ENCODE measurements at regions not wholly inside any gene's neighbourhood (a gene's known extent, or its start where the extent isn't known, plus 50 kb on each side); places are given as distances from the start of the nearest gene placed in this dataset.

DNA sequence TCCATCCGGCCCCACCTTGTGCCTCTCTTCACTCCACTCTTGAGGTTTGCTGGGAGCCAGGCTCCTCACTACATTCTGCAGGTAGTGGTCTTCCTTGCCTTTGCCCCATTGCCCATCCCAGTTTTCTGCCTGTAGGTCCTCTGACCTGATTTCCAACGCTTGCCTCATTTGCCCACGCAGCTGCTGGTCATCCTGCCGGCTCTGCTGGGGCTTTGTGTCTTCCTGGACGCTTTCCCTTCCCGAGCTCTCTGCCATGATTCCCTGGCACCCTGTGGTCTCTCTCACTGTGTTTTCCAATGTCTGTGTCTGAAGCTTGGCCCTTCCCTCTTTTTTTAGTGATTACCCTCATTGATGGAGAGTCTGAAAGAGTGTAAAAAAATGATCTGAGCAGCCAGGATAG, 451.6 kb downstream of the UTRN start:
- Histone ChIP-seq H3K27me3 (ENCODE audit: low read depth, low read length) (no peaks in the 10 kb centered on the region), H3K36me3 (ENCODE audit: control insufficient read depth in 1 of 2, insufficient read depth in 2 of 2, low read length in 2 of 2) (peaks cover 4 to 17% of the 10 kb centered on the region in 2 donors), H3K4me1 (ENCODE audit: control insufficient read depth in 1 of 2, insufficient read depth in 2 of 2, low read length in 2 of 2) (no peaks in the 10 kb centered on the region), H3K9me3 (ENCODE audit: control insufficient read depth in 1 of 2, low read length in 2 of 2) (no peaks in the 10 kb centered on the region), H3K27ac (ENCODE audit: low read length) (no peak overlapping the region), H3K4me3 (ENCODE audit: low read depth in 1 of 2, low read length in 2 of 2) (no peak overlapping the region)

DNA sequence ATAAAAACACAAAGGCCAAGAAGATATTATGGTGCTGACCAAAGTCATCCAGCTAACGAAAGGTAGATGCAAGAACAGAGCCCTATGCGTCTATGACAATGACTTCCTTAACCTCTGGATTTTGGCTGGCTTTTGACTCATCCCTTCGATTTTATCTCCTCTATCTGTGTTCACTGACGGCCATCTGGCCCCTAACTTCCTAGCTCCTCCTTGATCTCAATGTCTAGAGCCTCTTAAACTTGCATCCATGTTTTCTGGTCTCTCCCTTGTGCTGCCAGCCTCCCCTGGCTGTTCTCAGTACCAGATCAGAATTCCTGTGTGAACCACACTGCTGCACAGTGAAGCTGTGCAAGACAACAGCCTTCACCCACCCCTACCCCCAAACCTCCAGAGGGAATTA, 452.9 kb downstream of the UTRN start:
- H3K27me3 ChIP-seq (ENCODE audit: low read depth, low read length): no peaks in the 10 kb centered on the region
- no peak overlapping the region for H3K4me3 ChIP-seq (ENCODE audit: low read depth in 1 of 2, low read length in 2 of 2)
- H3K36me3 ChIP-seq (ENCODE audit: control insufficient read depth in 1 of 2, insufficient read depth in 2 of 2, low read length in 2 of 2): peaks cover 4 to 10% of the 10 kb centered on the region in 2 donors
- H3K9me3 ChIP-seq (ENCODE audit: control insufficient read depth in 1 of 2, low read length in 2 of 2): no peaks in the 10 kb centered on the region
- H3K4me1 ChIP-seq (ENCODE audit: control insufficient read depth in 1 of 2, insufficient read depth in 2 of 2, low read length in 2 of 2): no peaks in the 10 kb centered on the region
- no peak overlapping the region for H3K27ac ChIP-seq (ENCODE audit: low read length)

- Histone ChIP-seq H3K36me3 (ENCODE audit: control insufficient read depth in 1 of 2, insufficient read depth in 2 of 2, low read length in 2 of 2) (peaks cover 4 to 5% of the 10 kb centered on the region in 2 donors), H3K4me3 (ENCODE audit: low read depth in 1 of 2, low read length in 2 of 2) (no peak overlapping the region), H3K27me3 (ENCODE audit: low read depth, low read length) (no peaks in the 10 kb centered on the region), H3K27ac (ENCODE audit: low read length) (no peak overlapping the region), H3K4me1 (ENCODE audit: control insufficient read depth in 1 of 2, insufficient read depth in 2 of 2, low read length in 2 of 2) (no peaks in the 10 kb centered on the region), H3K9me3 (ENCODE audit: control insufficient read depth in 1 of 2, low read length in 2 of 2) (no peaks in the 10 kb centered on the region)
Measured at GRCh38 chr6:144739873-144740272, 454.7 kb downstream of the UTRN start.

DNA sequence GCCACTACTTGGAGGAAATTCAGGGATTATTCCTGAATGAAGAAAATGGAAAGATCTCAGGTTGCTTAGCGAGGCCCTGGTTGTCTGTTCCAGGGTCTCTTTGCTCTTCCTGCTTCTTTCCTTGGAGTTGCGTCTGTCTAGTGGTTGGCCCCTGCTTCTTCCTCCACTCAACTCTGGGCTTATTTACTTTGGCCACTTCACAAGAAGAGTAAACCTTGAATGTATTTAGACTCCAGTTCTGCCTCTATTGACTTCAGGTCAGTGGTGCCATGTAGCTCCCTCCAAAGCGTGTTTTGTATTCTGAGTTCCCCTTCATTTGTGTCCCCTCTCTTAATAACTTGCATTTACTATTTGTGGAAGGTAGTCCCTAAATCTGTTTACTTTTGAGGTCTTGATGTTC, 456.5 kb downstream of the UTRN start:
- no peaks in the 10 kb centered on the region for H3K4me1 ChIP-seq (ENCODE audit: control insufficient read depth in 1 of 2, insufficient read depth in 2 of 2, low read length in 2 of 2)
- no peak overlapping the region for H3K4me3 ChIP-seq (ENCODE audit: low read depth in 1 of 2, low read length in 2 of 2)
- H3K27ac ChIP-seq (ENCODE audit: low read length): no peak overlapping the region
- H3K27me3 ChIP-seq (ENCODE audit: low read depth, low read length): no peaks in the 10 kb centered on the region
- peaks cover 0 to 4% of the 10 kb centered on the region in 2 donors for H3K36me3 ChIP-seq (ENCODE audit: control insufficient read depth in 1 of 2, insufficient read depth in 2 of 2, low read length in 2 of 2)
- H3K9me3 ChIP-seq (ENCODE audit: control insufficient read depth in 1 of 2, low read length in 2 of 2): no peaks in the 10 kb centered on the region

DNA sequence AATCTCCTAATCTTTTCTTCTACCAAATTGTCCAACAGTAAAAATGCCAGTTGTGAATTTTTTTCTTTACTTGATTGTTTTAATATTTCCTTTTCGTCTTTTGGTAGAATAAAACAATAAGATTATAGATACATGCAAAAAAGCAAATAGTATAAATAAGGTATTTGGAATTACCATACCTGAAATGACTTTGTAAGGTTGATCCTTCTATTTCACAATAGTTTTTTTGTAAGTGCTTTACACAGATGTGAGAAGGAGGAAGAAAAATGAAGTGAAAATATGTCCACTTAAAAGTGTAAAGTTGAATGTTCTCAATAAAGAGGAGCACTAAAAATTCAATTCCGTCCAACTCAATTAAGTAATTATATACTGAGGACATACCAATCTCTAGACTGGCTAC, 457.6 kb downstream of the UTRN start:
- no peaks in the 10 kb centered on the region for H3K27me3 ChIP-seq (ENCODE audit: low read depth, low read length)
- peaks cover 0 to 4% of the 10 kb centered on the region in 2 donors for H3K36me3 ChIP-seq (ENCODE audit: control insufficient read depth in 1 of 2, insufficient read depth in 2 of 2, low read length in 2 of 2)
- no peak overlapping the region for H3K4me3 ChIP-seq (ENCODE audit: low read depth in 1 of 2, low read length in 2 of 2)
- no peaks in the 10 kb centered on the region for H3K4me1 ChIP-seq (ENCODE audit: control insufficient read depth in 1 of 2, insufficient read depth in 2 of 2, low read length in 2 of 2)
- no peaks in the 10 kb centered on the region for H3K9me3 ChIP-seq (ENCODE audit: control insufficient read depth in 1 of 2, low read length in 2 of 2)
- H3K27ac ChIP-seq (ENCODE audit: low read length): no peak overlapping the region

- Histone ChIP-seq H3K36me3 (ENCODE audit: control insufficient read depth in 1 of 2, insufficient read depth in 2 of 2, low read length in 2 of 2) (peaks cover 0 to 4% of the 10 kb centered on the region in 2 donors), H3K4me1 (ENCODE audit: control insufficient read depth in 1 of 2, insufficient read depth in 2 of 2, low read length in 2 of 2) (no peaks in the 10 kb centered on the region), H3K27me3 (ENCODE audit: low read depth, low read length) (no peaks in the 10 kb centered on the region), H3K27ac (ENCODE audit: low read length) (no peak overlapping the region), H3K4me3 (ENCODE audit: low read depth in 1 of 2, low read length in 2 of 2) (no peak overlapping the region), H3K9me3 (ENCODE audit: control insufficient read depth in 1 of 2, low read length in 2 of 2) (no peaks in the 10 kb centered on the region)
Measured at GRCh38 chr6:144744720-144745119, 459.6 kb downstream of the UTRN start.

DNA sequence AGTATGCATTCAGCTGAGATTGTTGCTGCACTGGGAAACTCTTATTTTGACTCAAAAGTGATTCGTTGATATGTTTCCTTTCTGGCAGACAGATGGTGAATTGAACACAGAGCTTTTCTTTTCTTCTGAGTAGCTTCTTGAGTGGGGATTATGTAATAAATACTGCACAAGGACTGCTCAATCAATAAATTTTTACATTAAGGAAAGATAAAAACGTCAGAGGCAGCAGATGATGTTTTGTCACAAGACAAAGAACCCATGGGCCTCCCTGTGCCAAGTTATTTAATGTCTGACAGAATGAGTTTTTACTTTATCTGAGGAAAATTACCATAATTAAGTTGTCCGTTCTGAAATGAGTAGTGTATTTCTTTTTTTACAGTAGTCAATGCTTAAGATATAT, 460.3 kb downstream of the UTRN start:
- H3K4me1 ChIP-seq (ENCODE audit: control insufficient read depth in 1 of 2, insufficient read depth in 2 of 2, low read length in 2 of 2): no peaks in the 10 kb centered on the region
- peaks cover 0 to 4% of the 10 kb centered on the region in 2 donors for H3K36me3 ChIP-seq (ENCODE audit: control insufficient read depth in 1 of 2, insufficient read depth in 2 of 2, low read length in 2 of 2)
- no peak overlapping the region for H3K27ac ChIP-seq (ENCODE audit: low read length)
- H3K9me3 ChIP-seq (ENCODE audit: control insufficient read depth in 1 of 2, low read length in 2 of 2): no peaks in the 10 kb centered on the region
- H3K4me3 ChIP-seq (ENCODE audit: low read depth in 1 of 2, low read length in 2 of 2): no peak overlapping the region
- H3K27me3 ChIP-seq (ENCODE audit: low read depth, low read length): no peaks in the 10 kb centered on the region

GRCh38 chr6:144746902-144747469, 461.9 kb downstream of the UTRN start:
- Histone ChIP-seq H3K27ac (ENCODE audit: low read length) (no peak overlapping the region), H3K9me3 (ENCODE audit: control insufficient read depth in 1 of 2, low read length in 2 of 2) (no peaks in the 10 kb centered on the region), H3K27me3 (ENCODE audit: low read depth, low read length) (no peaks in the 10 kb centered on the region), H3K36me3 (ENCODE audit: control insufficient read depth in 1 of 2, insufficient read depth in 2 of 2, low read length in 2 of 2) (peaks cover 0 to 8% of the 10 kb centered on the region in 2 donors), H3K4me1 (ENCODE audit: control insufficient read depth in 1 of 2, insufficient read depth in 2 of 2, low read length in 2 of 2) (no peaks in the 10 kb centered on the region), H3K4me3 (ENCODE audit: low read depth in 1 of 2, low read length in 2 of 2) (no peak overlapping the region)

DNA sequence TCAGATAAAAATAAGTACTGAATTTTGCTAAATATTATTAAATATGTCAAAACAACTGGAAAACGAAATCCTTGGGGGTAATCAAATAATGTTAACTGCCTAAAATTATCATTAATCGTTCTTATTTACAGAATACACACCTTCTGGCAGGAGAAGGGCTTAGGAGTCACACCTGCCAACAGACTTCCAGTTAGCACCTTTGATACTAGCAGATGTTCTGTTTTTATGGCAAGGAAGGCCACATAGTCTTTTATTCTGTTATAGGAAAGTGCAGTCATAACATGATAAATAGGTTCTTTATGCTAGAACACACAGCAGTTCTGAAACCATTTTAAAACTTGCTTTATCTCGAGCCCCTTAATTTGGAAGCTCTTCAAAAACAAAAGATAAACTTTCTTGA, 464.1 kb downstream of the UTRN start:
- Histone ChIP-seq H3K27ac (ENCODE audit: low read length) (no peak overlapping the region), H3K4me3 (ENCODE audit: low read depth in 1 of 2, low read length in 2 of 2) (no peak overlapping the region), H3K4me1 (ENCODE audit: control insufficient read depth in 1 of 2, insufficient read depth in 2 of 2, low read length in 2 of 2) (no peaks in the 10 kb centered on the region), H3K36me3 (ENCODE audit: control insufficient read depth in 1 of 2, insufficient read depth in 2 of 2, low read length in 2 of 2) (peaks cover 0 to 11% of the 10 kb centered on the region in 2 donors), H3K9me3 (ENCODE audit: control insufficient read depth in 1 of 2, low read length in 2 of 2) (no peaks in the 10 kb centered on the region), H3K27me3 (ENCODE audit: low read depth, low read length) (no peaks in the 10 kb centered on the region)

DNA sequence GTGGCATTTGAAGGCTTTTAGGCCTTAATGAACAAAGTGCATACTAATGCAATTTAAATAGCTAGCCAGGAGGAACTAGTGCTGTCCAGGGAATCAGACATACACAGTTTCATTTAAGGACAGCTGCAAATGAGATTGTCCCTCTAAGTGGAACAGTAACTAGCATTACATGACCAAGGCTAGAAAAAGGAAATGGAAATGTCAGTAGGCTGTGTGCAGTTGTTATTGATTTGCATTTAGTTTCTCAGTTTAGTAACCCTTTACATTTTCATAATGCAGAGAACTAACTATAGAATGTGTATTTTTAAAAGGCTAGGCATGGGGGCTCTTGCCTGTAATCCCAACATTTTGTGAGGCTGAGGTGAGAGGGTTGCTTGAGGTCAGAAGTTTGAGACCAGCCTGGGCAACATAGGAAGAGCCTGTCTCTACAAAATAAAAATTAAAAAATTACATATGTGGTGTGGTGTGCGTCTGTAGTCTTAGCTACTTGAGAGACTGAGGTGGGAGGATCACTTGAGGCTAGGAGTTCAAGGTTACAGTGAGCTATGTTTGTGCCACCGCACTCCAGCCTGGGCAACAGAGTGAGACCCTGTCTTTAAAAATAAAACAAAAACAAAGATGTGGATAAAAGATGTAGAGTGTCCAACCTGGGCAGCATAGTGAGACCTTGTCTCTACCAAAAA, 468.0 kb downstream of the UTRN start:
- H3K4me3 ChIP-seq (ENCODE audit: low read depth in 1 of 2, low read length in 2 of 2): no peak overlapping the region
- no peak overlapping the region for H3K27ac ChIP-seq (ENCODE audit: low read length)
- peaks cover 3 to 11% of the 10 kb centered on the region in 2 donors for H3K36me3 ChIP-seq (ENCODE audit: control insufficient read depth in 1 of 2, insufficient read depth in 2 of 2, low read length in 2 of 2)
- no peaks in the 10 kb centered on the region for H3K9me3 ChIP-seq (ENCODE audit: control insufficient read depth in 1 of 2, low read length in 2 of 2)
- H3K4me1 ChIP-seq (ENCODE audit: control insufficient read depth in 1 of 2, insufficient read depth in 2 of 2, low read length in 2 of 2): peaks cover 0 to 7% of the 10 kb centered on the region in 2 donors
- no peaks in the 10 kb centered on the region for H3K27me3 ChIP-seq (ENCODE audit: low read depth, low read length)

GRCh38 chr6:144756469-144756868, 471.3 kb downstream of the UTRN start:
- Histone ChIP-seq H3K4me3 (ENCODE audit: low read depth in 1 of 2, low read length in 2 of 2) (no peak overlapping the region), H3K4me1 (ENCODE audit: control insufficient read depth in 1 of 2, insufficient read depth in 2 of 2, low read length in 2 of 2) (peaks cover 0 to 7% of the 10 kb centered on the region in 2 donors), H3K27me3 (ENCODE audit: low read depth, low read length) (no peaks in the 10 kb centered on the region), H3K27ac (ENCODE audit: low read length) (no peak overlapping the region), H3K36me3 (ENCODE audit: control insufficient read depth in 1 of 2, insufficient read depth in 2 of 2, low read length in 2 of 2) (peaks cover 3 to 8% of the 10 kb centered on the region in 2 donors), H3K9me3 (ENCODE audit: control insufficient read depth in 1 of 2, low read length in 2 of 2) (no peaks in the 10 kb centered on the region)

GRCh38 chr6:144757299-144757698, 472.2 kb downstream of the UTRN start:
- peaks cover 0 to 7% of the 10 kb centered on the region in 2 donors for H3K4me1 ChIP-seq (ENCODE audit: control insufficient read depth in 1 of 2, insufficient read depth in 2 of 2, low read length in 2 of 2)

More at GRCh38 chr6:144757299-144757698, 472.2 kb downstream of the UTRN start:
- no peaks in the 10 kb centered on the region for H3K9me3 ChIP-seq (ENCODE audit: control insufficient read depth in 1 of 2, low read length in 2 of 2)
- H3K4me3 ChIP-seq (ENCODE audit: low read depth in 1 of 2, low read length in 2 of 2): no peak overlapping the region
- H3K27me3 ChIP-seq (ENCODE audit: low read depth, low read length): no peaks in the 10 kb centered on the region
- peaks cover 3 to 4% of the 10 kb centered on the region in 2 donors for H3K36me3 ChIP-seq (ENCODE audit: control insufficient read depth in 1 of 2, insufficient read depth in 2 of 2, low read length in 2 of 2)
- H3K27ac ChIP-seq (ENCODE audit: low read length): no peak overlapping the region

Measured in muscle layer of duodenum (tissue), 2 donors.